HepG2 (cell line): ENCODE measurements at regions not wholly inside any gene's neighbourhood (a gene's known extent, or its start where the extent isn't known, plus 50 kb on each side); places are given as distances from the start of the nearest gene placed in this dataset.

ENCODE experiments used
- ZNF343 ChIP-seq: sonication (generic); formaldehyde crosslinking; IDR thresholded peaks from 2 replicates; pipeline ENCODE4 v1.4.0; 2020; ENCODE audit warnings: mild to moderate bottlenecking, missing genetic modification reagents
- ZNF549 ChIP-seq: sonication (generic); formaldehyde crosslinking; IDR thresholded peaks from 2 replicates; pipeline ENCODE4 v1.5.0; 2020; ENCODE audit warnings: missing genetic modification reagents
- ZNF577 ChIP-seq: sonication (generic); formaldehyde crosslinking; IDR thresholded peaks from 2 replicates; pipeline ENCODE4 v1.4.0; 2020; ENCODE audit warnings: mild to moderate bottlenecking, low read depth, missing genetic modification reagents, borderline replicate concordance
- ZNF746 ChIP-seq: sonication (generic); formaldehyde crosslinking; IDR thresholded peaks from 2 replicates; pipeline ENCODE4 v1.8.0; 2022; ENCODE audit warnings: mild to moderate bottlenecking, missing genetic modification reagents
- ZSCAN20 ChIP-seq: sonication (generic); formaldehyde crosslinking; IDR thresholded peaks from 2 replicates; pipeline ENCODE4 v1.4.0; 2020; ENCODE audit warnings: missing genetic modification reagents, mild to moderate bottlenecking, borderline replicate concordance
- TF ChIP-seq, protein P1 (sequence below): sonication (generic); formaldehyde crosslinking; IDR thresholded peaks from one replicate; pipeline ENCODE4 v1.5.1; 2020; ENCODE audit warnings: mild to moderate bottlenecking, missing genetic modification reagents; ENCODE audit errors: not compliant biosample characterization
- TF ChIP-seq, protein P2 (sequence below): sonication (generic); formaldehyde crosslinking; IDR thresholded peaks from 2 replicates; pipeline ENCODE4 v1.5.0; 2020; ENCODE audit warnings: missing genetic modification reagents

DNA sequence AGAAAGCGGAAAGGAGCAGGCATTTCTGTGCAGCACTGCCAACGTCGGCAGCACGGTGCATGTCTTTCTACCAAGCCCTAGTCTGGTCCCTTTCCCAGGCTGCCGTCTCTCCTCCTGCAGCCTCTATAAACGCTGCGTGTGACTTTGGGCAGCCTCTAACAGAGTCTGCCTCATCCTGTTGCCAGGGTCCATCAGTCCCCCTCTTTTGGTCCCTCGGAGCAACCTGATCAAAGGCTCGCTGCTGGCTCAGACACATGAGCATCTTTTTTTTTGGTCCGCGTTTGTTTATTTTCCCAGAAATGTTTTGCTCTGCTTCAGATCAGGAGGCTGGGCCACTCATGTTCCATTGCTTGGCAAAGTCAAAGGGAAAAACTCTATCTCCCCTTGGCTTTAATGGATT, 166.8 kb upstream of the CST7 start (continued):
- TF ChIP-seq, protein P1, sequence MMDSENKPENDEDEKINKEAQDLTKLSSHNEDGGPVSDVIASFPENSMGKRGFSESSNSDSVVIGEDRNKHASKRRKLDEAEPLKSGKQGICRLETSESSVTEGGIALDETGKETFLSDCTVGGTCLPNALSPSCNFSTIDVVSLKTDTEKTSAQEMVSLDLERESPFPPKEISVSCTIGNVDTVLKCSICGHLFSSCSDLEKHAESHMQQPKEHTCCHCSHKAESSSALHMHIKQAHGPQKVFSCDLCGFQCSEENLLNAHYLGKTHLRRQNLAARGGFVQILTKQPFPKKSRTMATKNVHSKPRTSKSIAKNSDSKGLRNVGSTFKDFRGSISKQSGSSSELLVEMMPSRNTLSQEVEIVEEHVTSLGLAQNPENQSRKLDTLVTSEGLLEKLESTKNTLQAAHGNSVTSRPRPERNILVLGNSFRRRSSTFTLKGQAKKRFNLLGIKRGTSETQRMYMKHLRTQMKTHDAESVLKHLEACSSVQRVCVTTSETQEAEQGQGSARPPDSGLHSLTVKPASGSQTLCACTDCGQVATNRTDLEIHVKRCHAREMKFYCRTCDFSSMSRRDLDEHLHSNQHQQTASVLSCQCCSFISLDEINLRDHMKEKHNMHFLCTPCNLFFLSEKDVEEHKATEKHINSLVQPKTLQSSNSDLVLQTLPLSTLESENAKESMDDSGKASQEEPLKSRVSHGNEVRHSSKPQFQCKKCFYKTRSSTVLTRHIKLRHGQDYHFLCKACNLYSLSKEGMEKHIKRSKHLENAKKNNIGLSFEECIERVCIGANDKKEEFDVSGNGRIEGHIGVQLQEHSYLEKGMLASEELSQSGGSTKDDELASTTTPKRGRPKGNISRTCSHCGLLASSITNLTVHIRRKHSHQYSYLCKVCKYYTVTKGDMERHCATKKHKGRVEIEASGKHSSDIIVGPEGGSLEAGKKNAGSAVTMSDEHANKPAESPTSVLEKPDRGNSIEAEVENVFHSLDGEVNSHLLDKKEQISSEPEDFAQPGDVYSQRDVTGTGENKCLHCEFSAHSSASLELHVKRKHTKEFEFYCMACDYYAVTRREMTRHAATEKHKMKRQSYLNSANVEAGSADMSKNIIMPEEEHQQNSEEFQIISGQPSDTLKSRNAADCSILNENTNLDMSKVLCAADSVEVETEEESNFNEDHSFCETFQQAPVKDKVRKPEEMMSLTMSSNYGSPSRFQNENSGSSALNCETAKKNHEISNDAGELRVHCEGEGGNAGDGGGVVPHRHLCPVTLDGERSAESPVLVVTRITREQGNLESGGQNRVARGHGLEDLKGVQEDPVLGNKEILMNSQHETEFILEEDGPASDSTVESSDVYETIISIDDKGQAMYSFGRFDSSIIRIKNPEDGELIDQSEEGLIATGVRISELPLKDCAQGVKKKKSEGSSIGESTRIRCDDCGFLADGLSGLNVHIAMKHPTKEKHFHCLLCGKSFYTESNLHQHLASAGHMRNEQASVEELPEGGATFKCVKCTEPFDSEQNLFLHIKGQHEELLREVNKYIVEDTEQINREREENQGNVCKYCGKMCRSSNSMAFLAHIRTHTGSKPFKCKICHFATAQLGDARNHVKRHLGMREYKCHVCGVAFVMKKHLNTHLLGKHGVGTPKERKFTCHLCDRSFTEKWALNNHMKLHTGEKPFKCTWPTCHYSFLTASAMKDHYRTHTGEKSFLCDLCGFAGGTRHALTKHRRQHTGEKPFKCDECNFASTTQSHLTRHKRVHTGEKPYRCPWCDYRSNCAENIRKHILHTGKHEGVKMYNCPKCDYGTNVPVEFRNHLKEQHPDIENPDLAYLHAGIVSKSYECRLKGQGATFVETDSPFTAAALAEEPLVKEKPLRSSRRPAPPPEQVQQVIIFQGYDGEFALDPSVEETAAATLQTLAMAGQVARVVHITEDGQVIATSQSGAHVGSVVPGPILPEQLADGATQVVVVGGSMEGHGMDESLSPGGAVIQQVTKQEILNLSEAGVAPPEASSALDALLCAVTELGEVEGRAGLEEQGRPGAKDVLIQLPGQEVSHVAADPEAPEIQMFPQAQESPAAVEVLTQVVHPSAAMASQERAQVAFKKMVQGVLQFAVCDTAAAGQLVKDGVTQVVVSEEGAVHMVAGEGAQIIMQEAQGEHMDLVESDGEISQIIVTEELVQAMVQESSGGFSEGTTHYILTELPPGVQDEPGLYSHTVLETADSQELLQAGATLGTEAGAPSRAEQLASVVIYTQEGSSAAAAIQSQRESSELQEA (CRISPR knock-in tag): no peak
- no peak for TF ChIP-seq ZNF549 (CRISPR knock-in tag)
- no peak for TF ChIP-seq ZSCAN20 (CRISPR knock-in tag)
- no peak for TF ChIP-seq ZNF343 (CRISPR knock-in tag)
- TF ChIP-seq ZNF746 (CRISPR knock-in tag): no peak
- TF ChIP-seq, protein P2, sequence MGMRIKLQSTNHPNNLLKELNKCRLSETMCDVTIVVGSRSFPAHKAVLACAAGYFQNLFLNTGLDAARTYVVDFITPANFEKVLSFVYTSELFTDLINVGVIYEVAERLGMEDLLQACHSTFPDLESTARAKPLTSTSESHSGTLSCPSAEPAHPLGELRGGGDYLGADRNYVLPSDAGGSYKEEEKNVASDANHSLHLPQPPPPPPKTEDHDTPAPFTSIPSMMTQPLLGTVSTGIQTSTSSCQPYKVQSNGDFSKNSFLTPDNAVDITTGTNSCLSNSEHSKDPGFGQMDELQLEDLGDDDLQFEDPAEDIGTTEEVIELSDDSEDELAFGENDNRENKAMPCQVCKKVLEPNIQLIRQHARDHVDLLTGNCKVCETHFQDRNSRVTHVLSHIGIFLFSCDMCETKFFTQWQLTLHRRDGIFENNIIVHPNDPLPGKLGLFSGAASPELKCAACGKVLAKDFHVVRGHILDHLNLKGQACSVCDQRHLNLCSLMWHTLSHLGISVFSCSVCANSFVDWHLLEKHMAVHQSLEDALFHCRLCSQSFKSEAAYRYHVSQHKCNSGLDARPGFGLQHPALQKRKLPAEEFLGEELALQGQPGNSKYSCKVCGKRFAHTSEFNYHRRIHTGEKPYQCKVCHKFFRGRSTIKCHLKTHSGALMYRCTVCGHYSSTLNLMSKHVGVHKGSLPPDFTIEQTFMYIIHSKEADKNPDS: no peak
- TF ChIP-seq ZNF577 (CRISPR knock-in tag): no peak
